AG04450 (cell line): ENCODE measurements at regions not wholly inside any gene's neighbourhood (a gene's known extent, or its start where the extent isn't known, plus 50 kb on each side); places are given as distances from the start of the nearest gene placed in this dataset.

ENCODE experiments used
- CTCF ChIA-PET: fragments of 300-600, 350-600 bp; formaldehyde crosslinking; extraction: SDS; loops from one replicate; lab custom pipeline; 2022; ENCODE audit warnings: antibody characterized with exemption, inconsistent platforms; lab: Charles Lee
- POLR2A ChIA-PET: fragments of 350-600 bp; formaldehyde crosslinking; extraction: SDS; loops from one replicate; lab custom pipeline; 2021; ENCODE audit warnings: antibody characterized with exemption, inconsistent platforms; lab: Yijun Ruan, JAX
- DNase-seq: peaks from one replicate; pipeline ENCODE4 v3.0.0-alpha.2; 2011; ENCODE audit warnings: low read depth, low spot score
- H3K27ac ChIP-seq: one replicate; pipeline ENCODE4 v1.5.1; 2012; ENCODE audit warnings: low read depth, low read length, control low read depth
- H3K27me3 ChIP-seq: one replicate; pipeline ENCODE4 v1.6.0; 2012; ENCODE audit warnings: low read length; ENCODE audit not compliant: control insufficient read depth, insufficient read depth
- H3K4me3 ChIP-seq: 2 replicates; pipeline ENCODE4 v1.5.1; 2011; ENCODE audit warnings: mild to moderate bottlenecking, low read depth, low read length, control low read depth
- H3K9me3 ChIP-seq: 2 replicates; pipeline ENCODE4 v1.5.1; 2012; ENCODE audit warnings: low read length; ENCODE audit not compliant: control insufficient read depth, insufficient read depth
- TF ChIP-seq, protein P1 (sequence below): IDR thresholded peaks from 2 replicates; pipeline ENCODE4 v1.5.1; 2011; ENCODE audit warnings: low read depth, low read length, control low read depth, inconsistent platforms

DNA sequence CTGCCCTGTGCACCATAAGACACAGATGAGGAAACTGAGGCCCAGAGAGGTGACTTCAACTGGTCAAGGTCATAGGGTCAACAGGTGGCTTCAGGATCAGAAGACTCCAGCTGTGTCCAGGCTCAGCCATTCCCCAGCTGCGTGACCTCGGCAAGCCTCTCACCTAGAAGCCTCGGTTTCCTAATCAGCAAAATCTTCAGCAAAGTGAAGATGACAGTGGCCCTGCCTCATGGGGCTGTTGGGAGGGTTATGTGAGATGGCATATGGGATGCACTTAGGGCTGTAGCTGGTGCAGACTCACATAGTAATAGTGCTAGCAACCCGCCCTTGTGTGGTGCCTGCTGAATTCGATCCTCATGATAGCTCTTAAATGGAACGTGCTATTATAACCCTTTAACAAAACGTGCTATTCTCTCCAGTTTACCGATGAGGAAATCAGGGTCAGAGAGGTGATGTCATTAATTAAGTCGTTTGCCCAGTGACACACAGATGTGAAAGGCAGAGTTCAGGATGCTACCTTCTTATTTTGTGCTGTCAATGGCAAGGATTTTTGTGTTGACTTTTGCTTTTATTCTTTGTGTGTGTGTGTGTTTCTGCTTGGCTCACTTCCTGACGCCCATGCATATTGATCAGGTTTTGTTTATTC, 472.9 kb downstream of the MATN1 start:
- no peak overlapping the region for H3K27ac ChIP-seq
- H3K27me3 ChIP-seq = no peaks in the 10 kb centered on the region
- ChIA-PET POLR2A (no interaction called here), CTCF (no interaction called here)
- TF ChIP-seq, protein P1, sequence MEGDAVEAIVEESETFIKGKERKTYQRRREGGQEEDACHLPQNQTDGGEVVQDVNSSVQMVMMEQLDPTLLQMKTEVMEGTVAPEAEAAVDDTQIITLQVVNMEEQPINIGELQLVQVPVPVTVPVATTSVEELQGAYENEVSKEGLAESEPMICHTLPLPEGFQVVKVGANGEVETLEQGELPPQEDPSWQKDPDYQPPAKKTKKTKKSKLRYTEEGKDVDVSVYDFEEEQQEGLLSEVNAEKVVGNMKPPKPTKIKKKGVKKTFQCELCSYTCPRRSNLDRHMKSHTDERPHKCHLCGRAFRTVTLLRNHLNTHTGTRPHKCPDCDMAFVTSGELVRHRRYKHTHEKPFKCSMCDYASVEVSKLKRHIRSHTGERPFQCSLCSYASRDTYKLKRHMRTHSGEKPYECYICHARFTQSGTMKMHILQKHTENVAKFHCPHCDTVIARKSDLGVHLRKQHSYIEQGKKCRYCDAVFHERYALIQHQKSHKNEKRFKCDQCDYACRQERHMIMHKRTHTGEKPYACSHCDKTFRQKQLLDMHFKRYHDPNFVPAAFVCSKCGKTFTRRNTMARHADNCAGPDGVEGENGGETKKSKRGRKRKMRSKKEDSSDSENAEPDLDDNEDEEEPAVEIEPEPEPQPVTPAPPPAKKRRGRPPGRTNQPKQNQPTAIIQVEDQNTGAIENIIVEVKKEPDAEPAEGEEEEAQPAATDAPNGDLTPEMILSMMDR = no peak
- DNase-seq = no peak
- H3K4me3 ChIP-seq = no peak overlapping the region
- H3K9me3 ChIP-seq = no peaks in the 10 kb centered on the region

DNA sequence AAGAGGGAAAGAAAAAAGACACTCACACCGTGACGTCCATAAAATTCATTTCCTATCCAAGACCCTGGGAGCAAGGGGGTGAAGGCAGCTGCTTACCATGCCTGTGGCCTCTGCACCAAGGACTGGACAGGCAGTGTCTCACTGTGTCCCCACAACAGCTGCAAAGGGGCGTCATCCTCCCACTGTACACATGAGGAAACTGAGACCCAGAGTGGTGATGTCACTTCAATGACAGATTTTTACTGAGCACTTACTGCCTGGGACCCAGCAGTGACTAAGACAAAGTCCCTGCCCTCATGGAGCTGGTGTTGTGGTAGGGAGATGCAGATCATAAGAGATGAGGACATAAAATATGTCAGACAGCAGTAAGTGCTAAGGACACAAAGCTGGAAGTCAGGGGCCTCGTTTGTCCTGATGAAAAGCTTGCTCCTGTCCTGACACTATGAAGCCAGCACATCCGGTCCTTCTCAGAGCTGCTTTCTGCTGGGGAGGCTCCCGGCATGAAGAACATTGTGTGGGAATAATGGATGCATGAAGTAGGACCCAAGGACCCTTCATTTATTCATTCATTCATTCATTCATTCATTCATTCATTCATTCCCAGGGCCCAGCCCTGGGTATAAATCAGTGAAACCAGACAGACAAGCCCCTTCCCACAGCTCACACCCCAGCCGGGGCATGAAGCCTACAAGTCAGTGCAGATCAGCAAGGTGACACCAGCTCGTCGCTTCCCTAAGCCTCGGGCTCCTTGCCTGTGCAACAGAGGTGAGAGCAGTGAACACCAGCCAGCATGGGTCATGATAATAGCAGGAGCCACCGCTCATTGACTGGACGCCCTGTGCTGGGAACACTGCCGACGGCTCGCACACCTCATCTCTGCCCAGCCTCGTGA, 473.7 kb downstream of the MATN1 start:
- ChIA-PET POLR2A (no interaction called here), CTCF (no interaction called here)

DNA sequence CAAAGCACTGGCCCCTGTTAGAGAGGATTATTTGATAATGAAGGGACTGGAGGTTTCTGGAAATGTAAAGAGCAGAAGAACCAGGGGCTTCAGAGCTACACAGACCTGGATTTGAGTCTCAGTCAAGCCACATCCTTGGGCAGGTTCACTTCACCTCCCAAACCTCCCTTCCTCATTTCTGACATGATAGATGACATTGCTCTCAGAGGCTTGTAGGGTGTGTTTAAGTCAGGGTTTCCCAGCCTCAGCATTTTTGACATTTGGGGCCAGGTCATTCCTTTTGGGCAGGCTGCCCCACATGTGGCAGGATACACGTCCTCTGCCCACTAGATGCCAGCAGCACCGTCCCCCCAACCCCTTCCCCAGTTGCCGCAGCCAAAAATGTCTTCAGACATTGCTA, 474.6 kb downstream of the MATN1 start:
- no peaks in the 10 kb centered on the region for H3K9me3 ChIP-seq
- ChIA-PET POLR2A (no interaction called here), CTCF (no interaction called here)
- H3K4me3 ChIP-seq = no peak overlapping the region
- no peak for DNase-seq
- H3K27me3 ChIP-seq = no peaks in the 10 kb centered on the region
- TF ChIP-seq, protein P1 = no peak
- no peak overlapping the region for H3K27ac ChIP-seq

More for the DNA sequence above, 473.7 kb downstream of the MATN1 start:
- Histone ChIP-seq H3K4me3 (no peak overlapping the region), H3K9me3 (no peaks in the 10 kb centered on the region), H3K27ac (no peak overlapping the region), H3K27me3 (no peaks in the 10 kb centered on the region)
- no peak for DNase-seq
- TF ChIP-seq, protein P1 = no peak

- TF ChIP-seq, protein P1 = no peak
- H3K4me3 ChIP-seq = no peak overlapping the region
- ChIA-PET CTCF (no interaction called here), POLR2A (no interaction called here)
- DNase-seq = no peak
- no peak overlapping the region for H3K27ac ChIP-seq
- no peaks in the 10 kb centered on the region for H3K9me3 ChIP-seq
- no peaks in the 10 kb centered on the region for H3K27me3 ChIP-seq
These were observed 475.0 kb downstream of the MATN1 start for GRCh38 chr1:30248373-30248772.

DNA sequence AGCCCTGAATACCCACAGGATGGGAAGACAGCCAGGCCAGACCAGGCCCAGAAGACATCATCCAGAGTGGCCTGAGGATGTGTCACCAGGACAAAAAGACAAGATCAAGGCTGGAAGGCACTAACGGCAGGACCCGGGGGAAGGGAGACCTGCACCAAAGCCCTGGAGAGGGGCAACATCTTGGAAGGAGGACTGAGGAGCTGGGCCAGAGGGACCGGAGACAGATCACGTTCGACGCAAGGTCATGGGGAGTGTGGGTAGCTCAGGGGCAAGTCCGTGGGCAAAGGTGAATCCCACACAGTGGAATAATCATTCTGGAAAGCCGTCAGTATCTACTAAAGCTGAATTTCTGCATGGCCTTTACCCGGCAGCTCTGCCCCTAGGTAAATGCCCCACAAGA, 478.6 kb downstream of the MATN1 start:
- TF ChIP-seq, protein P1 = no peak
- no peaks in the 10 kb centered on the region for H3K27me3 ChIP-seq
- no peak overlapping the region for H3K4me3 ChIP-seq
- no peaks in the 10 kb centered on the region for H3K9me3 ChIP-seq
- CTCF ChIA-PET = no interaction called here
- DNase-seq = no peak
- no peak overlapping the region for H3K27ac ChIP-seq
- POLR2A ChIA-PET = no interaction called here
